22Rv1 (cell line): ENCODE measurements at regions not wholly inside any gene's neighbourhood (a gene's known extent, or its start where the extent isn't known, plus 50 kb on each side); places are given as distances from the start of the nearest gene placed in this dataset.

Experiments used
- H3K27ac ChIP-seq: fragments of 450-650 bp; 2 replicates; pipeline ENCODE4 v1.5.1; 2017
- CTCF ChIP-seq: fragments of 450-650 bp; IDR thresholded peaks from 2 replicates; pipeline ENCODE4 v1.5.1; 2017; ENCODE audit warnings: mild to moderate bottlenecking
- ZFX ChIP-seq: fragments of 450-650 bp; IDR thresholded peaks from 2 replicates; pipeline ENCODE4 v1.6.1; 2017; ENCODE audit warnings: antibody characterized with exemption, borderline replicate concordance

- no peak for TF ChIP-seq CTCF
- TF ChIP-seq ZFX: no peak
- no peak overlapping the region for H3K27ac ChIP-seq
These were observed 131.7 kb upstream of the ATP2B1 start for GRCh38 chr12:89840162-89840922.

GRCh38 chr12:89839444-89839843, 130.8 kb upstream of the ATP2B1 start:
- H3K27ac ChIP-seq: no peak overlapping the region
- TF ChIP-seq ZFX: no peak

- TF ChIP-seq ZFX (no peak), CTCF (no peak)
- no peak overlapping the region for H3K27ac ChIP-seq
These were observed 130.2 kb upstream of the ATP2B1 start for GRCh38 chr12:89838833-89839232.

GRCh38 chr12:89836026-89836425, 127.4 kb upstream of the ATP2B1 start:
- no peak overlapping the region for H3K27ac ChIP-seq
- TF ChIP-seq ZFX (no peak), CTCF (no peak)

- no peak for TF ChIP-seq CTCF
- no peak for TF ChIP-seq ZFX
- H3K27ac ChIP-seq: no peak overlapping the region
These were observed 126.0 kb upstream of the ATP2B1 start for GRCh38 chr12:89834676-89835075.

- no peak for TF ChIP-seq ZFX
- no peak for TF ChIP-seq CTCF
- H3K27ac ChIP-seq: no peak overlapping the region
These were observed 125.0 kb upstream of the ATP2B1 start for GRCh38 chr12:89833337-89834252.

GRCh38 chr12:89832336-89832735, 123.7 kb upstream of the ATP2B1 start:
- H3K27ac ChIP-seq: no peak overlapping the region
- TF ChIP-seq CTCF (no peak), ZFX (no peak)
